ENCODE measurements at regions not wholly inside any gene's neighbourhood (a gene's known extent, or its start where the extent isn't known, plus 50 kb on each side); places are given as distances from the start of the nearest gene placed in this dataset.

- TF ChIP-seq CTCF (IDR thresholded peaks at IDR 0.05; ENCODE audit: low read depth, low read length, missing control alignments) = no peak
- no peak overlapping the region for H3K4me3 ChIP-seq (replicated peaks; ENCODE audit: low read depth, low read length)
- DNase-seq (ENCODE audit: extremely low read depth, low read depth) = no peak
Observed at GRCh38 chr10:33781606-33782395, 447.3 kb upstream of the NRP1 start.

- H3K4me3 ChIP-seq (replicated peaks; ENCODE audit: low read depth, low read length) = no peak overlapping the region
- no peak for TF ChIP-seq CTCF (IDR thresholded peaks at IDR 0.05; ENCODE audit: low read depth, low read length, missing control alignments)
- no peak for DNase-seq (ENCODE audit: extremely low read depth, low read depth)
Observed at GRCh38 chr10:33780961-33781360, 446.5 kb upstream of the NRP1 start.

GRCh38 chr10:33777223-33777622, 442.8 kb upstream of the NRP1 start:
- no peak overlapping the region for H3K4me3 ChIP-seq (replicated peaks; ENCODE audit: low read depth, low read length)
- no peak for TF ChIP-seq CTCF (IDR thresholded peaks at IDR 0.05; ENCODE audit: low read depth, low read length, missing control alignments)
- DNase-seq (ENCODE audit: extremely low read depth, low read depth) = no peak

- DNase-seq (ENCODE audit: extremely low read depth, low read depth) = no peak
- no peak overlapping the region for H3K4me3 ChIP-seq (replicated peaks; ENCODE audit: low read depth, low read length)
- no peak for TF ChIP-seq CTCF (IDR thresholded peaks at IDR 0.05; ENCODE audit: low read depth, low read length, missing control alignments)
Observed at GRCh38 chr10:33776419-33777070, 442.1 kb upstream of the NRP1 start.

- no peak overlapping the region for H3K4me3 ChIP-seq (replicated peaks; ENCODE audit: low read depth, low read length)
- no peak for TF ChIP-seq CTCF (IDR thresholded peaks at IDR 0.05; ENCODE audit: low read depth, low read length, missing control alignments)
- no peak for DNase-seq (ENCODE audit: extremely low read depth, low read depth)
Observed at GRCh38 chr10:33774857-33775256, 440.4 kb upstream of the NRP1 start.

- no peak for DNase-seq (ENCODE audit: extremely low read depth, low read depth)
- TF ChIP-seq CTCF (IDR thresholded peaks at IDR 0.05; ENCODE audit: low read depth, low read length, missing control alignments) = no peak
Observed at GRCh38 chr10:33773886-33774480, 439.5 kb upstream of the NRP1 start.

More at GRCh38 chr10:33773886-33774480, 439.5 kb upstream of the NRP1 start:
- H3K4me3 ChIP-seq (replicated peaks; ENCODE audit: low read depth, low read length) = no peak overlapping the region
